Suprapubic skin (tissue), 4 donors: ENCODE measurements at regions not wholly inside any gene's neighbourhood (a gene's known extent, or its start where the extent isn't known, plus 50 kb on each side); places are given as distances from the start of the nearest gene placed in this dataset.
"Not testable (repeated sequence)": the region's sequence is repeated elsewhere in the genome, so short reads cannot be mapped to it uniquely, and the experiment has no call there.

Experiments used
- DNase-seq, 2 donors: peaks; one replicate each; pipeline ENCODE4 v3.0.0-alpha.2; 2019; ENCODE audit warnings: low spot score in 2 of 2
- H3K27ac ChIP-seq: fragments of 200-600 bp; sonication (generic); one replicate; pipeline ENCODE4 v1.5.1; 2019
- H3K27me3 ChIP-seq: fragments of 200-600 bp; sonication (generic); one replicate; pipeline ENCODE4 v1.5.1; 2019
- H3K36me3 ChIP-seq: fragments of 200-600 bp; sonication (generic); one replicate; pipeline ENCODE4 v1.5.1; 2019
- H3K4me1 ChIP-seq: fragments of 200-600 bp; sonication (generic); one replicate; pipeline ENCODE4 v1.5.1; 2019
- H3K4me3 ChIP-seq: fragments of 200-600 bp; sonication (generic); one replicate; pipeline ENCODE4 v1.5.1; 2019; ENCODE audit warnings: mild to moderate bottlenecking
- H3K9me3 ChIP-seq: fragments of 200-600 bp; sonication (generic); one replicate; pipeline ENCODE4 v1.5.1; 2019
- EP300 ChIP-seq: sonication (generic); formaldehyde crosslinking; IDR thresholded peaks from one replicate; pipeline ENCODE4 v1.6.1; 2017; ENCODE audit warnings: antibody characterized with exemption
- POLR2A ChIP-seq, 2 donors: fragments of 450-650 bp; IDR thresholded peaks; one replicate each; pipeline ENCODE4 v1.6.1; 2017; ENCODE audit warnings: antibody characterized with exemption in 2 of 2, mild to moderate bottlenecking in 2 of 2, moderate library complexity in 2 of 2
- POLR2AphosphoS5 ChIP-seq, 3 donors: sonication (generic); formaldehyde crosslinking; IDR thresholded peaks; one replicate each; pipeline ENCODE4 v1.6.1; 2017; ENCODE audit warnings: antibody characterized with exemption in 3 of 3
- WGBS: methylation state at CpG from one replicate; pipeline ENCODE4 v1.1.5; 2018; 5-methylcytosine and 5-hydroxymethylcytosine counted together
- TF ChIP-seq, protein P1 (sequence below), 2 donors: fragments of 200-600 bp in 1 of 2; fragments of 450-650 bp in 1 of 2; sonication (generic) in 1 of 2; IDR thresholded peaks; one replicate each; pipeline ENCODE4 v1.5.1; 2016 to 2019; ENCODE audit warnings: antibody characterized with exemption in 2 of 2, mild to moderate bottlenecking in 1 of 2, moderate library complexity in 1 of 2

DNA sequence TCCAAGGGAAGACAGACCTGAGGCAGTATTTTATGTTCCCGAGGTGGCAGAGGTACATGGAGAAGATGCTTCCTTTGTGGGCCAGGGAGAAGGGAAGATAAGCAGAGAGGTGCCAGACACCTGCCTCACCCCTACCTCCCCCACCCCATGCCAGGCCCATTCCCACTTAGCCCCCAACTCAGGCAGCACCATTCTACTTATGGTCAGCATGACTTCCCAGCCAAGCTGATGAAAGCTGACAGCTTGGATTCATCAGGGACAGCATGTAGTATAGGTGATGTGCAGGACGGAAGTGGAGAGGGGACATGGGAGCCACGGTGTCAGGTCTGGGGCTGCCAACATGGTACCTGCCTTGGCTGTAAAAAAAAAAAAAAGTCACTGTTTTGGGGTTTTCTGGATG lies 57.5 kb upstream of the CSPG4 start:
- 74% methylated on average over 3 of the region's 3 CpGs for WGBS
- DNase-seq: no peak

GRCh38 chr15:75768526-75768925 lies 55.9 kb upstream of the CSPG4 start:
- H3K4me1 ChIP-seq, H3K4me3 ChIP-seq, H3K27me3 ChIP-seq, H3K36me3 ChIP-seq, H3K27ac ChIP-seq, DNase-seq, H3K9me3 ChIP-seq: not testable (repeated sequence)
- WGBS: 92% methylated on average over 2 of the region's 3 CpGs

More for the DNA sequence above, 57.5 kb upstream of the CSPG4 start:
- Histone ChIP-seq H3K27me3 (no peaks in the 10 kb centered on the region), H3K27ac (no peak overlapping the region), H3K4me3 (no peak overlapping the region), H3K4me1 (no peaks in the 10 kb centered on the region), H3K36me3 (no peaks in the 10 kb centered on the region), H3K9me3 (no peaks in the 10 kb centered on the region)
- no peak for TF ChIP-seq POLR2A (IDR thresholded peaks at IDR 0.05)
- TF ChIP-seq, protein P1, sequence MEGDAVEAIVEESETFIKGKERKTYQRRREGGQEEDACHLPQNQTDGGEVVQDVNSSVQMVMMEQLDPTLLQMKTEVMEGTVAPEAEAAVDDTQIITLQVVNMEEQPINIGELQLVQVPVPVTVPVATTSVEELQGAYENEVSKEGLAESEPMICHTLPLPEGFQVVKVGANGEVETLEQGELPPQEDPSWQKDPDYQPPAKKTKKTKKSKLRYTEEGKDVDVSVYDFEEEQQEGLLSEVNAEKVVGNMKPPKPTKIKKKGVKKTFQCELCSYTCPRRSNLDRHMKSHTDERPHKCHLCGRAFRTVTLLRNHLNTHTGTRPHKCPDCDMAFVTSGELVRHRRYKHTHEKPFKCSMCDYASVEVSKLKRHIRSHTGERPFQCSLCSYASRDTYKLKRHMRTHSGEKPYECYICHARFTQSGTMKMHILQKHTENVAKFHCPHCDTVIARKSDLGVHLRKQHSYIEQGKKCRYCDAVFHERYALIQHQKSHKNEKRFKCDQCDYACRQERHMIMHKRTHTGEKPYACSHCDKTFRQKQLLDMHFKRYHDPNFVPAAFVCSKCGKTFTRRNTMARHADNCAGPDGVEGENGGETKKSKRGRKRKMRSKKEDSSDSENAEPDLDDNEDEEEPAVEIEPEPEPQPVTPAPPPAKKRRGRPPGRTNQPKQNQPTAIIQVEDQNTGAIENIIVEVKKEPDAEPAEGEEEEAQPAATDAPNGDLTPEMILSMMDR (IDR thresholded peaks at IDR 0.05): no peak

GRCh38 chr15:75765551-75766305 lies 53.1 kb upstream of the CSPG4 start:
- H3K4me3 ChIP-seq, H3K9me3 ChIP-seq, H3K36me3 ChIP-seq, H3K27ac ChIP-seq, H3K27me3 ChIP-seq, H3K4me1 ChIP-seq: not testable (repeated sequence)
- WGBS: 94% methylated on average over 11 of the region's 13 CpGs
- peak in 1 of 2 donors; percentile 39 for DNase-seq

- not testable (repeated sequence) for H3K27ac ChIP-seq, H3K4me3 ChIP-seq, H3K27me3 ChIP-seq, H3K4me1 ChIP-seq, H3K9me3 ChIP-seq, H3K36me3 ChIP-seq
- WGBS: 80% methylated on average over 2 of the region's 5 CpGs
- peak in 1 of 2 donors; percentile 50 for DNase-seq
Observed at GRCh38 chr15:75764845-75765550, 52.4 kb upstream of the CSPG4 start.

DNA sequence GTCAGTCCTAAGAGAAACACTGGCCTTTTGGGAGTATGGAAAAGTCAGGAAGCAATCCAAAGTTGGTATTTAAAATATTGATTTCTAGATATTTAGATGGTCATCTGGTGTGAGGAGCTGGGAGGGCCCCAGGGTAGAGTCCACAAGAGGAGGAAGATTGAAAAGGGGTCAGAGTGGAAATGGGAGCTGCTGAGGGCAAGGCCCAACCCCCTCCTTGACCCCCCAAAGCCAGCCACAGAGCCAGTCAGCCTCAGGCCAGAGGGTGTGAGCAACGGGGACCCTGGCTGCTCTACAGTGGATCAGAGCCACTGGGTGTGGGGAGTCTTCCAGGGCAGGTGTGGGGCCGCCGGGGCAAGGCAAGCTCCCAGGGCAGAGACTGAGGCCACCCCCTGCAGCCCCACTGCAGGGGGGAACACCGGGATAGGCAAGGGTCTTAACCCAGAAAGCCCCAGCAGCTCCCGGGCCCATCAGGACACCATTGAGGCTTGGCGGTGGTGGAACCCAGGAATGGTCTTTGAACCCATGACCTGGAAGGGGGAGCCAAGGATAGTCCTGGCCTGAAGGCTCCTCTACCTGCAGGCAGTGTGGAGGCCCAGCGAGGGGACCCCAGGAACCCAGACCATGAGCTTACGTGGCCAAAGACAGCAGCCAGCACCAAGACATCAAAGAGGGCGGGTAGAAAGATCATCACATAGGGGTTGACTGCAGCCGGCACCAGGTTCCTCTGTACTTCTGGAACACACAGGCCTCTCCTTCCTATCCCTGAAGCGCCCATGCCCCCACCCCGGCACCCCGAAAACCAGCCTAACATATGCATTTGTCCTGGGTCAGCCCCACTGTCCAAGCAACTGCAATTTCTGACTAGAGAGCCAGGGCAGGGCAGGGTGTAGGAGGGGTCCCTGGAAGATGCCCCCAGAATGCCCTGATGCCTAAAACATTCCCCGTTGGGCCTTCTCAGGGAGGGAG lies 51.3 kb upstream of the CSPG4 start:
- H3K27me3 ChIP-seq, H3K4me1 ChIP-seq, H3K36me3 ChIP-seq, H3K4me3 ChIP-seq, H3K9me3 ChIP-seq, H3K27ac ChIP-seq: not testable (repeated sequence)
- DNase-seq: peak in 1 of 2 donors; percentile 57
- WGBS: 93% methylated on average over 8 of the region's 14 CpGs

GRCh38 chr15:75763137-75763611 lies 50.5 kb upstream of the CSPG4 start:
- TF ChIP-seq, protein P1 (IDR thresholded peaks at IDR 0.05): no peak
- TF ChIP-seq POLR2AphosphoS5 (IDR thresholded peaks at IDR 0.05): no peak
- no peak for TF ChIP-seq POLR2A (IDR thresholded peaks at IDR 0.05)
- no peak for TF ChIP-seq EP300
- 89% methylated on average over 5 of the region's 8 CpGs for WGBS
- Histone ChIP-seq H3K27ac (no peak overlapping the region), H3K27me3 (no peaks in the 10 kb centered on the region), H3K4me1 (peaks cover 8% of the 10 kb centered on the region), H3K9me3 (no peaks in the 10 kb centered on the region), H3K36me3 (no peaks in the 10 kb centered on the region), H3K4me3 (no peak overlapping the region)
- peak in 1 of 2 donors; percentile 43 for DNase-seq
